ENCODE measurements at regions not wholly inside any gene's neighbourhood (a gene's known extent, or its start where the extent isn't known, plus 50 kb on each side); places are given as distances from the start of the nearest gene placed in this dataset.

- H3K27me3 ChIP-seq (replicated peaks in 1 of 4; ENCODE audit: control insufficient read depth in 3 of 4, extremely low read depth in 1 of 4, insufficient read depth in 3 of 4, low read length in 3 of 4): no peaks in the 10 kb centered on the region
- no peak overlapping the region for H2AK5ac ChIP-seq (ENCODE audit: low read depth, low read length)
- no peak overlapping the region for H2BK12ac ChIP-seq (ENCODE audit: low read depth, low read length)
- H2BK20ac ChIP-seq (ENCODE audit: low read length): no peak overlapping the region
- no peaks in the 10 kb centered on the region for H3K9me3 ChIP-seq (ENCODE audit: insufficient read depth in 2 of 2, low read depth in 1 of 2, low read length in 1 of 2)
- H2BK5ac ChIP-seq (ENCODE audit: low read depth, low read length): no peak overlapping the region
- H3K4me3 ChIP-seq (ENCODE audit: extremely low read depth in 1 of 4, insufficient read depth in 2 of 4, low read depth in 3 of 4, low read length in 4 of 4): no peak overlapping the region
- no peak overlapping the region for H2BK120ac ChIP-seq (replicated peaks; ENCODE audit: low read depth, low read length)
- no peak overlapping the region for H4K8ac ChIP-seq (ENCODE audit: extremely low read depth, insufficient read depth, low read length)
- H4K5ac ChIP-seq (ENCODE audit: insufficient read length, low read depth, low read length): no peak overlapping the region
- no peak overlapping the region for H3K4ac ChIP-seq (replicated peaks; ENCODE audit: insufficient read length, low read depth, low read length)
- H4K20me1 ChIP-seq (replicated peaks in 1 of 2; ENCODE audit: control insufficient read depth in 1 of 2, insufficient read depth in 2 of 2, low read length in 2 of 2): no peaks in the 10 kb centered on the region
- no peak overlapping the region for H3K4me2 ChIP-seq (ENCODE audit: insufficient read depth in 1 of 2, low read depth in 2 of 2, low read length in 2 of 2)
- no peak overlapping the region for H3K18ac ChIP-seq (ENCODE audit: extremely low read depth, low read length)
- no peak overlapping the region for H3K9ac ChIP-seq (replicated peaks in 1 of 4; ENCODE audit: extremely low read depth in 1 of 4, low read depth in 3 of 4, low read length in 3 of 4)
- FAIRE-seq (no peak), DNase-seq (ENCODE audit: low read depth in 1 of 2, low spot score in 2 of 2) (no peak)
- no peak overlapping the region for H4K91ac ChIP-seq (replicated peaks; ENCODE audit: insufficient read length, low read length)
- ChIA-PET CTCF (ENCODE audit: partially characterized antibody) (no interaction called here), POLR2A (ENCODE audit: partially characterized antibody) (no interaction called here)
- no peaks in the 10 kb centered on the region for H3K79me2 ChIP-seq (ENCODE audit: control insufficient read depth in 1 of 2, insufficient read depth in 2 of 2, low read length in 2 of 2)
- no peaks in the 10 kb centered on the region for H3K79me1 ChIP-seq (ENCODE audit: low read depth, low read length)
- no peak overlapping the region for H3K23ac ChIP-seq (ENCODE audit: insufficient read length)
- H3K23me2 ChIP-seq (ENCODE audit: low read depth, low read length): no peaks in the 10 kb centered on the region
- H3K4me1 ChIP-seq (replicated peaks in 1 of 4; ENCODE audit: control insufficient read depth in 3 of 4, insufficient read depth in 4 of 4, low read length in 3 of 4): no peaks in the 10 kb centered on the region
- 29% methylated on average over 1 of the region's 1 CpG; no CpG with 5 or more reads in 1 of the 2 experiments for WGBS, 2 experiments (ENCODE audit: extremely low coverage in 1 of 2, insufficient coverage in 1 of 2, insufficient read length in 1 of 2, insufficient replicate concordance in 2 of 2, low coverage in 1 of 2, low lambda C conversion rate in 2 of 2, missing lambda C conversion rate in 1 of 2)
- H3K14ac ChIP-seq (ENCODE audit: insufficient read length): no peak overlapping the region
- no peak overlapping the region for H2AFZ ChIP-seq (ENCODE audit: low read length)
- no peak for TF ChIP-seq TAF7 (optimal IDR thresholded peaks at IDR 0.05; ENCODE audit: borderline replicate concordance, low read depth, low read length)
- no peak for TF ChIP-seq GTF2F1 (IDR thresholded peaks at IDR 0.05; ENCODE audit: borderline replicate concordance, low read depth, low read length)
- TF ChIP-seq USF2 (IDR thresholded peaks at IDR 0.05; ENCODE audit: low read length): no peak
- no peak for TF ChIP-seq YY1 (IDR thresholded peaks at IDR 0.05; ENCODE audit: low read depth, low read length)
- no peak overlapping the region for H2BK15ac ChIP-seq (ENCODE audit: low read length)
- H3K56ac ChIP-seq (replicated peaks; ENCODE audit: insufficient read length, low read depth, low read length): no peak overlapping the region
- H3K27ac ChIP-seq (ENCODE audit: low read depth, low read length): no peak overlapping the region
- H3K36me3 ChIP-seq (ENCODE audit: control insufficient read depth in 2 of 4, insufficient read depth in 4 of 4, low read length in 3 of 4): no peaks in the 10 kb centered on the region
These were observed 409.2 kb downstream of the TLL1 start for GRCh38 chr4:166282081-166282770.
